AG09319 (cell line): ENCODE measurements at regions not wholly inside any gene's neighbourhood (a gene's known extent, or its start where the extent isn't known, plus 50 kb on each side); places are given as distances from the start of the nearest gene placed in this dataset.

Experiments used
- DNase-seq: peaks from one replicate; pipeline ENCODE4 v3.0.0-alpha.2; 2010; ENCODE audit warnings: low read depth; ENCODE audit errors: extremely low read depth
- TF ChIP-seq, protein P1 (sequence below): IDR thresholded peaks from 2 replicates; pipeline ENCODE4 v1.5.1; 2011; ENCODE audit warnings: low read depth, mild to moderate bottlenecking, inconsistent platforms, low read length, moderate library complexity

- DNase-seq = no peak
- TF ChIP-seq, protein P1, sequence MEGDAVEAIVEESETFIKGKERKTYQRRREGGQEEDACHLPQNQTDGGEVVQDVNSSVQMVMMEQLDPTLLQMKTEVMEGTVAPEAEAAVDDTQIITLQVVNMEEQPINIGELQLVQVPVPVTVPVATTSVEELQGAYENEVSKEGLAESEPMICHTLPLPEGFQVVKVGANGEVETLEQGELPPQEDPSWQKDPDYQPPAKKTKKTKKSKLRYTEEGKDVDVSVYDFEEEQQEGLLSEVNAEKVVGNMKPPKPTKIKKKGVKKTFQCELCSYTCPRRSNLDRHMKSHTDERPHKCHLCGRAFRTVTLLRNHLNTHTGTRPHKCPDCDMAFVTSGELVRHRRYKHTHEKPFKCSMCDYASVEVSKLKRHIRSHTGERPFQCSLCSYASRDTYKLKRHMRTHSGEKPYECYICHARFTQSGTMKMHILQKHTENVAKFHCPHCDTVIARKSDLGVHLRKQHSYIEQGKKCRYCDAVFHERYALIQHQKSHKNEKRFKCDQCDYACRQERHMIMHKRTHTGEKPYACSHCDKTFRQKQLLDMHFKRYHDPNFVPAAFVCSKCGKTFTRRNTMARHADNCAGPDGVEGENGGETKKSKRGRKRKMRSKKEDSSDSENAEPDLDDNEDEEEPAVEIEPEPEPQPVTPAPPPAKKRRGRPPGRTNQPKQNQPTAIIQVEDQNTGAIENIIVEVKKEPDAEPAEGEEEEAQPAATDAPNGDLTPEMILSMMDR = no peak
Measured at GRCh38 chr2:83689402-83689801, 769.7 kb downstream of the SUCLG1 start.

- no peak for DNase-seq
- TF ChIP-seq, protein P1 = no peak
Measured at GRCh38 chr2:83686863-83687262, 772.2 kb downstream of the SUCLG1 start.

DNA sequence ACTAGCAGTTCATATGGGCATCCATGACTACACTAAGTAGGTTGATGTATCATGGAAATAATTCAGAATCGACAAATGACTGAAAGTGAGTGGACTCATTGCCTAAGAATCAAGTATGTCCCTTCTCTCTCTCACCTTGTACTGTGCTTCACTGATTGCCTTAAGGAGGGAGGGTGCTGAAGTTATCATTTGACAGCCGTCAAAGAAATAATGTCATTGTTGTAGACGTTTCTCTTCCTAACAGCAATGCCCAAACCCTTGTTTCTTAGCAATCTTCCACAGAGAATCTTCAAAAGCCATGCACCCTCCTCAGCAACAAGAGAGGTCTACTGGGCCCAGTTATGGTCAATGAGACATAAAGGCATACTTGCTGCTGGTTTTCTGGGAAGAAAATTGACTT, 785.0 kb downstream of the SUCLG1 start:
- TF ChIP-seq, protein P1 = no peak
- DNase-seq = no peak

GRCh38 chr2:83665894-83666293, 793.2 kb downstream of the SUCLG1 start:
- TF ChIP-seq, protein P1 = no peak
- no peak for DNase-seq

DNA sequence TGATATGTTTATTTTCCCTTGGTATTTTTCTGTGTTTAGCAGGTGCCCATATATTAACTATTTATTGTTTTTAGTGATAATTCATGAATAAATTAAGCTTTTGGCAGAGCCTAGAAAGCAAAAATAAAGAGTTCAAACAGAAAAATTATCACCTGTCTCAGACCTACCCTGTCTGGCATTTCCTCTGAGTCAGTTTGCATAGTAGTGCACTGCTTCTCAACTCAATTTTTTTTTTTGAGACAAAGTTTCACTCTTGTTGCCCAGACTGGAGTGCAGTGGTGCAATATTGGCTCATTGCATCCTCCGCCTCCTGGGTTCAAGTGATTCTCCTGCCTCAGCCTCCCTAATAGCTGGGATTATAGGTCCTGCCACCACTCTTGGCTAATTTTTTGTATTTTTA, 793.9 kb downstream of the SUCLG1 start:
- TF ChIP-seq, protein P1 = no peak

GRCh38 chr2:83661711-83662110, 797.4 kb downstream of the SUCLG1 start:
- DNase-seq = no peak
- TF ChIP-seq, protein P1 = no peak

More for the DNA sequence above, 793.9 kb downstream of the SUCLG1 start:
- DNase-seq = no peak

GRCh38 chr2:83654091-83654611, 804.9 kb downstream of the SUCLG1 start:
- TF ChIP-seq, protein P1 = no peak
- DNase-seq = no peak
